ENCODE measurements at regions not wholly inside any gene's neighbourhood (a gene's known extent, or its start where the extent isn't known, plus 50 kb on each side); places are given as distances from the start of the nearest gene placed in this dataset.

- TF ChIP-seq CTCF (IDR thresholded peaks at IDR 0.05) (no peak), POLR2A (IDR thresholded peaks at IDR 0.05) (no peak)
Observed at GRCh38 chr14:96673706-96674105, 123.5 kb upstream of the VRK1 start.

Data from body of pancreas (tissue), 4 donors.